Right lobe of liver (tissue), 4 donors: ENCODE measurements at regions not wholly inside any gene's neighbourhood (a gene's known extent, or its start where the extent isn't known, plus 50 kb on each side); places are given as distances from the start of the nearest gene placed in this dataset.

Experiments used
- CTCF ChIP-seq, 4 donors: fragments of 200-600 bp in 3 of 4; fragments of 450-650 bp in 1 of 4; IDR thresholded peaks; one replicate each; pipeline versions ENCODE4 v1.5.1 to v1.8.0; 2016 to 2022; ENCODE audit warnings: antibody characterized with exemption in 4 of 4, mild to moderate bottlenecking in 2 of 4
- POLR2A ChIP-seq: fragments of 450-650 bp; IDR thresholded peaks from one replicate; pipeline ENCODE4 v1.6.1; 2017; ENCODE audit warnings: antibody characterized with exemption, mild to moderate bottlenecking
- donor health status: DM: no; HTN: no; CAD: no.
- donor health status: DM: no; HTN: no; CAD: no.
- donor health status: DM: no; HTN: yes; CAD: no.

- TF ChIP-seq CTCF (IDR thresholded peaks at IDR 0.05) (no peak), POLR2A (no peak)
Observed at GRCh38 chr1:209155546-209155945, 428.0 kb upstream of the CAMK1G start.
